Endodermal cell (in vitro differentiated cells): ENCODE measurements at regions not wholly inside any gene's neighbourhood (a gene's known extent, or its start where the extent isn't known, plus 50 kb on each side); places are given as distances from the start of the nearest gene placed in this dataset.

ENCODE experiments used
- DNase-seq: peaks from one replicate; pipeline ENCODE4 v3.0.0-alpha.2; 2017
- H3K27ac ChIP-seq: 2 replicates; pipeline ENCODE4 v1.5.1; 2013; ENCODE audit warnings: mild to moderate bottlenecking, low read depth, low read length, moderate library complexity
- H3K27me3 ChIP-seq: 2 replicates; pipeline ENCODE4 v1.6.1; 2013; ENCODE audit warnings: mild to moderate bottlenecking, low read length, moderate library complexity; ENCODE audit not compliant: insufficient read depth, control insufficient read depth, poor library complexity, severe bottlenecking
- H3K36me3 ChIP-seq: 2 replicates; pipeline ENCODE4 v1.7.0; 2013; ENCODE audit warnings: mild to moderate bottlenecking, low read length, moderate library complexity; ENCODE audit not compliant: control insufficient read depth, insufficient read depth
- H3K4me1 ChIP-seq: one replicate; pipeline ENCODE4 v1.7.0; 2013; ENCODE audit warnings: low read length; ENCODE audit not compliant: control insufficient read depth, insufficient read depth
- H3K4me3 ChIP-seq: 2 replicates; pipeline ENCODE4 v1.5.1; 2013; ENCODE audit warnings: mild to moderate bottlenecking, low read length, moderate library complexity
- H3K9ac ChIP-seq: 2 replicates; pipeline ENCODE4 v1.6.1; 2013; ENCODE audit warnings: mild to moderate bottlenecking, low read length, moderate library complexity; ENCODE audit not compliant: poor library complexity, severe bottlenecking; ENCODE audit errors: extremely low read depth
- H3K9me3 ChIP-seq: 2 replicates; pipeline ENCODE4 v1.6.1; 2013; ENCODE audit warnings: mild to moderate bottlenecking, low read length, moderate library complexity; ENCODE audit not compliant: control insufficient read depth
- H3K27ac Mint-ChIP-seq: 2 replicates; pipeline ENCODE4 v1.8.0; 2020; ENCODE audit warnings: mixed read lengths
- H3K27me3 Mint-ChIP-seq: 2 replicates; pipeline ENCODE4 v1.8.0; 2021; ENCODE audit warnings: mild to moderate bottlenecking, mixed read lengths; ENCODE audit not compliant: insufficient read depth
- H3K36me3 Mint-ChIP-seq: 2 replicates; pipeline ENCODE4 v1.8.0; 2020; ENCODE audit warnings: low read depth, mixed read lengths
- H3K4me1 Mint-ChIP-seq: 2 replicates; pipeline ENCODE4 v1.8.0; 2020; ENCODE audit warnings: mixed read lengths
- H3K4me3 Mint-ChIP-seq: 2 replicates; pipeline ENCODE4 v1.8.0; 2020; ENCODE audit warnings: mild to moderate bottlenecking, moderate library complexity, mixed read lengths
- H3K9me3 Mint-ChIP-seq: 2 replicates; pipeline ENCODE4 v1.8.0; 2020; ENCODE audit warnings: mild to moderate bottlenecking, mixed read lengths
- WGBS, 2 experiments: methylation state at CpG; one replicate each; pipeline versions ENCODE4 v1.1.5 to v1.1.7; 2013; ENCODE audit warnings: missing lambda C conversion rate in 2 of 2, mixed read lengths in 1 of 2; ENCODE audit not compliant: insufficient coverage in 1 of 2, insufficient read length in 1 of 2; 5-methylcytosine and 5-hydroxymethylcytosine counted together
- TF ChIP-seq, protein P1 (sequence below): fragments of 200-600 bp; sonication (generic); conservative IDR thresholded peaks from 2 replicates; pipeline ENCODE4 v1.5.0; 2021; ENCODE audit warnings: antibody characterized with exemption, mild to moderate bottlenecking

DNA sequence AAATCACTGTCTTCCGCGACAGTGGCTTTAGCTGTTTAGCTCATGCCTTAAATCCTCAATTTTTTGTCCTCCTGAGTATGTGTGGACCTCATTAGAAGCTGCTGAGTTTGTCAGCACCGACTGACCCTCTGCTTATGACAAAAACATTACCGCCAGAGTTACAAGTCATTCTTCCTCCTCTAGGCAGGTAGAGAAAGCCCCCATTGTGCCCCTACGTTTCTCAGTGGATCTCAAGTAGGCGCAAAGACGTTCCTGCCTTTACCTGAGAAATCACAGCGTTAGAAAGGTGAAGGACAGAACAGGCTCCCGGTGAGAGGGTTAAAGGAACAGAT, 227.3 kb upstream of the PDE10A start:
- Histone ChIP-seq H3K9ac (no peak overlapping the region), H3K36me3 (no peaks in the 10 kb centered on the region), H3K9me3 (peaks cover 17% of the 10 kb centered on the region), H3K4me3 (no peak overlapping the region), H3K27me3 (peaks cover 9% of the 10 kb centered on the region), H3K4me1 (no peaks in the 10 kb centered on the region), H3K27ac (no peak overlapping the region)
- no peaks in the 10 kb centered on the region for H3K36me3 Mint-ChIP-seq
- peak; percentile 57 for DNase-seq
- 56 to 68% methylated on average over 8 to 9 of the region's 9 CpGs for WGBS, 2 experiments
- peaks cover 3% of the 10 kb centered on the region for H3K4me1 Mint-ChIP-seq
- no peak overlapping the region for H3K27ac Mint-ChIP-seq
- H3K9me3 Mint-ChIP-seq = peaks cover 21% of the 10 kb centered on the region
- H3K27me3 Mint-ChIP-seq = peaks cover 52% of the 10 kb centered on the region
- TF ChIP-seq, protein P1, sequence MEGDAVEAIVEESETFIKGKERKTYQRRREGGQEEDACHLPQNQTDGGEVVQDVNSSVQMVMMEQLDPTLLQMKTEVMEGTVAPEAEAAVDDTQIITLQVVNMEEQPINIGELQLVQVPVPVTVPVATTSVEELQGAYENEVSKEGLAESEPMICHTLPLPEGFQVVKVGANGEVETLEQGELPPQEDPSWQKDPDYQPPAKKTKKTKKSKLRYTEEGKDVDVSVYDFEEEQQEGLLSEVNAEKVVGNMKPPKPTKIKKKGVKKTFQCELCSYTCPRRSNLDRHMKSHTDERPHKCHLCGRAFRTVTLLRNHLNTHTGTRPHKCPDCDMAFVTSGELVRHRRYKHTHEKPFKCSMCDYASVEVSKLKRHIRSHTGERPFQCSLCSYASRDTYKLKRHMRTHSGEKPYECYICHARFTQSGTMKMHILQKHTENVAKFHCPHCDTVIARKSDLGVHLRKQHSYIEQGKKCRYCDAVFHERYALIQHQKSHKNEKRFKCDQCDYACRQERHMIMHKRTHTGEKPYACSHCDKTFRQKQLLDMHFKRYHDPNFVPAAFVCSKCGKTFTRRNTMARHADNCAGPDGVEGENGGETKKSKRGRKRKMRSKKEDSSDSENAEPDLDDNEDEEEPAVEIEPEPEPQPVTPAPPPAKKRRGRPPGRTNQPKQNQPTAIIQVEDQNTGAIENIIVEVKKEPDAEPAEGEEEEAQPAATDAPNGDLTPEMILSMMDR = no peak
- H3K4me3 Mint-ChIP-seq = no peak overlapping the region

DNA sequence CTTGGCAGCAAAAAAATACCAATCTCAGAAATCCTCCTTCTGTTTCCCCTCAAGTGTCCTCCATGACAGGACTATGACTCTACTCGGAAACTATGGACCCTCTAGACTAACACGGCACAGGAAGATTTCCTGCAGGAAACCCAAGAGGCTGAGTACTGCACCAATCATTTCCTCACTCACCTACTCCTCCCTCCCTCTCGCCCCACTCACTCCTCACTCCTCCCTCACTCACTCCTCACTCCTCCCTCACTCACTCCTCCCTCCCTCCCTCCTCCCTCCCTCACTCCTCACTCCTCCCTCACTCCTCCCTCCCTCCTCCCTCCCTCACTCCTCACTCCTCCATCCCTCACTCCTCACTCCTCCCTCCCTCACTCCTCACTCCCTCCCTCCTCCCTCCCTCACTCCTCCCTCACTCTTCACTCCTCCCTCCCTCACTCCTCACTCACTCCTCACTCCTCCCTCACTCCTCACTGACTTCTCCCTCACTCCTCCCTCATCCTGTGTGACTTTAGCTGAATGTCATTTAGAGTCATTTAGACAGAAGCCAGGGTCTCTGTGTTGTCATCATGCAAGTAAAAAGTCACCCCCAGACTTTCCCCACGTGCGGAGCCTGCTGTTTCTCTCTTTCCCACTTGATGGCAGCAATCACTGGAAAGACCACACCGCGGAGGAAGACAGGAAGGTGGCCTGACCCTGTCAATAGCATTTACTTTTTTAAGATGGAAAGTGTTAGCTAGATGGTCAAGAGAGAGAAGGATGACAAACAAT, 226.8 kb upstream of the PDE10A start:
- Mint-ChIP-seq H3K4me1 (peaks cover 8% of the 10 kb centered on the region), H3K27ac (no peak overlapping the region), H3K9me3 (peaks cover 26% of the 10 kb centered on the region), H3K36me3 (no peaks in the 10 kb centered on the region), H3K4me3 (no peak overlapping the region), H3K27me3 (peaks cover 52% of the 10 kb centered on the region)
- TF ChIP-seq, protein P1 = peak; percentile 81
- Histone ChIP-seq H3K4me1 (no peaks in the 10 kb centered on the region), H3K36me3 (no peaks in the 10 kb centered on the region), H3K27me3 (peaks cover 9% of the 10 kb centered on the region), H3K9me3 (peaks cover 17% of the 10 kb centered on the region), H3K9ac (no peak overlapping the region), H3K4me3 (no peak overlapping the region), H3K27ac (no peak overlapping the region)
- peak; percentile 87 for DNase-seq
- 38 to 100% methylated on average over 2 to 7 of the region's 7 CpGs for WGBS, 2 experiments

DNA sequence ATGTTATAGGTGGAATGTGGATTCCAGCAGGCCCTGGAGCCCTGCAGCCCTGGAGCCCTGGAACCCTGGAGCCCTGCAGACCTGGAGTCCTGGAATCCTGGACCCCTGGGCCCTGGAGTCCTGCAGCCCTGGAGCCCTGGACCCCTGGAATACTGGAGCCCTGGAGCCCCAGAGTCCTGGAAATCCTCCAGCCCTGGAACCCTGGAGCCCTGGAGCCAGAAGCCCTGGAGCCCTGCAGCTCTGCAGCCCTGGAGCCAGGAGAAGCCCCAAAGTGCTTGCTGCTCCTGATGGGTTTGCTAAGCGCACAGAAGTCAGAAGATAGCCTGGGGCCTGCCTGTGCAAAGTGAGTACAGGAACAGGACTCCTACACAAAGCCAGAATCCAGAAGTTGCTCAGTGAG, 223.1 kb upstream of the PDE10A start:
- no peaks in the 10 kb centered on the region for H3K36me3 Mint-ChIP-seq
- H3K9ac ChIP-seq = no peak overlapping the region
- peaks cover 6% of the 10 kb centered on the region for H3K27me3 ChIP-seq
- WGBS, 2 experiments = 86 to 100% methylated on average over 1 of the region's 1 CpG
- no peaks in the 10 kb centered on the region for H3K4me1 ChIP-seq
- H3K27ac ChIP-seq = no peak overlapping the region
- H3K27ac Mint-ChIP-seq = no peak overlapping the region
- peaks cover 26% of the 10 kb centered on the region for H3K9me3 Mint-ChIP-seq
- TF ChIP-seq, protein P1 = no peak
- peaks cover 9% of the 10 kb centered on the region for H3K4me1 Mint-ChIP-seq
- no peak overlapping the region for H3K4me3 Mint-ChIP-seq
- no peaks in the 10 kb centered on the region for H3K36me3 ChIP-seq
- H3K4me3 ChIP-seq = no peak overlapping the region
- H3K27me3 Mint-ChIP-seq = peaks cover 41% of the 10 kb centered on the region
- no peak for DNase-seq
- H3K9me3 ChIP-seq = peaks cover 17% of the 10 kb centered on the region
